SK-MEL-5 (cell line): ENCODE measurements at regions not wholly inside any gene's neighbourhood (a gene's known extent, or its start where the extent isn't known, plus 50 kb on each side); places are given as distances from the start of the nearest gene placed in this dataset.
"Not testable (repeated sequence)": the region's sequence is repeated elsewhere in the genome, so short reads cannot be mapped to it uniquely, and the experiment has no call there.

ENCODE experiments used
- DNase-seq: peaks from one replicate; pipeline ENCODE4 v3.0.0-alpha.2; 2016; ENCODE audit warnings: low read depth, low spot score
- in situ Hi-C: cut with HindIII; loops from 2 replicates; pipeline ENCODE4 v1.10.0; 2016; ENCODE audit warnings: low sequenced_read_pairs, high pct_unique_total_duplicates, low pct_unique_long_range_greater_than_20kb

DNA sequence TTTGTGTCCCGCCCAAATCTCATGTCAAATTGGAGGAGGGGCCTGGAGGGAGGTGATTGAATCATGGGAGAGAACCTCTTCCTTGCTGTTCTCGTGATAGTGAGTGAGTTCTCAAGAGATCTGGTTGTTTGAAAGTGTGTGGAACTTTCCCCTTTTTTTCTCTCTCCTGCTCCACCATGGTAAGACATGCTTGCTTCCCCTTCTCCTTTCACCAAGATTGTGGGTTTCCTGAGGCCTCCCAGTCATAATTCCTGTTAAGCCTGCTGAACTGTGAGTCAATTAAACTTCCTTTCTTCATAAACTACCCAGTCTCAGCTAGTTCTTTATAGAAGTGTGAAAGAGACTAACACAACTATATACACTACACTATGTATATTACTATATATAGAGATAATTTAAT lies 697.8 kb upstream of the HS3ST1 start:
- in situ Hi-C loops = no loop called here
- no peak for DNase-seq

DNA sequence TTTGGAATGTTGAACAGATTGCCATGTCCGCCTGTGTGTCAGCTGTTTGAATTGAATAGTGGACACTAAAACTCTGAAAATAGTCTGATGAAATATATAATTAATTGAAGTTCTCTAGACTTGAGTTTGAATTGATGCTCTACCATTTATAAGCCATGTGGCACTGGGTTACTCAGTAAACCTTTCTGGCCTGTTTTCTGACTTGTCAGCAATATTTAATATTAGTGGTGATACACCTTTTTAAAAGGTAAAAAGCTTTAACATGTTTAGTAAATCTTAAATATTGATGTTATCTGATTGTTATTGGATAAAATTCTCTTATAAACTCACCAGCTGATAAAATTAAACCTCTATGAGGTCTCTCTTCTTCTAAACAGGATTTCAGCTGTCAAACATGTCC lies 695.4 kb upstream of the HS3ST1 start:
- in situ Hi-C loops = no loop called here
- DNase-seq = no peak

DNA sequence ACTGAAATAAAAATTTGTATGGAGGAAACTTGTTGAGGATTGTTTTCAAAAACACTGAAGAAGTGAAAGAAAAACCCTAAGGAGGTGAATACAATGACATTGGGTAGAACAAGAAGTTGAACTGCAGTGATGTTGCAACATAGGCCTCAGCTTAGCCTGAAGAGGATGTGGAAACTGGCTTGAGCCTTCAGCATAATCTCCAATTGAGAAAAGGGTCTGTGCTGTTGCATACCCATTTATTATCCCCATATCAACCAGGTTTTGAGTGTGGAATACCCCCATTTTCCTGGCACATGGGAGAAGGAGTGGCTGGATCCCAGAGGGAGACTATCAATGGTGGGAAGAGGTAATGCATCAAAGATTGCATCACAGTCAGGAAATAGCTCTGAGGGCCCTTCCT lies 695.0 kb upstream of the HS3ST1 start:
- no peak for DNase-seq
- in situ Hi-C loops = no loop called here

DNA sequence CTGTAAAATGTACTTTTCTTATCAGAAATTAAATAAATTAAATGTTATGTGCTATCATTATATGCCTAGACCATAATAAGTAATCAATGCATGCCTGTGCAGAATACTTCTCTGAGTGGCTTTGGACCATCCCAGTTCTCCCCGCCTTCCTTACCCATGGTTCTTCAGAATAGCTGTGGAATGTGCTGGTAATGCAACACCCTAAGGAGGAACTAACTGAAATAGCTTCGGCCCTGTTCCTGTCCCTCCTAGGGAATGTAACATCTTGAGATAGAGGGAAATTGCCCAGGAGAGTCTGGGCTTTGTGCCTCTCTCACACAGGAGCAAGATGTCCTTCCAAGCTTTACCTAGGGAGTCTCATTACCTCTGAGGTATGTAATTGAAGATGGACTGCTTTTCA lies 693.6 kb upstream of the HS3ST1 start:
- in situ Hi-C loops = no loop called here
- DNase-seq = no peak

DNA sequence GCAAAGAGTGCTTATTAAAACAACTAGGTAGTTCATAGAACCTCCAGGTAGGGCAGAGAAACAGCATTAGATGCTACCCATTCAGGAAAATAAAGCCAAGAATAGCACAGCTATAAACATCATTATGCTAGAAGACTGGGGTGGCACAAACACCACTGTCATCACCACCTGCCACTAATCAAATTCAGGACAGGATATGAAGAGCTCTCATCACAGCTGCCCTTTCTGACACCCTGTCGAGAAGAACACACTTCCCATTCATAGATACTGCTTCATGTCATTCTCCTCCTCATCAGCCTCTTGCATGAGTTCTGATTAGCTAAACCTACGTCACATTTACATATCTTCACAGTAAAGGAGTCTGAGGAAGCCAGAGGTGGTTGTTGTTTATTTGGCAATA lies 692.3 kb upstream of the HS3ST1 start:
- in situ Hi-C loops = no loop called here
- no peak for DNase-seq

DNA sequence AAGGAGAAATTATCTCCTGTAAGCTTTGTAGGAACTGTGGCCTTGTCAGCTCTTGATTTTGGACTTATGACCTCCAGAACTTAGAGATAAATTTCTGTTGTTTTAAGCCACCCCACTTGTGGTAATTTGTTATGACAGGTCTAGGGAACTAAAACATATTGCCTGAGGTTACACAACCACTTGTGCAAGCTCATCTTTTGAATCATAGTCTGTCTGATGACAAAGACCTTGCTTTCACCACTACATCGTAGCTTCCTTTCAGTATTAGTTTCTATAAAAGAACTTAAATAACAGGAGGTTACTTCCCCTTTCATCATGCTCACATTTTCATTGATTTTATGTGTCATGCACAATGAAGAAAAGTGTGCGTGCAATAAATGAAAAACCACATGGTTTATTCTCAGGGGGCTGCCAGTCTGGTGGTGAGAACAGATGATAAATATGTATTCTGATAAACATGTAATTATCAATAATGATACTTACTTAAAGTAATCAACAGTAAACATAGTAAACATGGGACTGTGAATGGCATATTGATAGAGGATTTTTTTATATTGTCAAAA lies 690.0 kb upstream of the HS3ST1 start:
- in situ Hi-C loops = no loop called here
- DNase-seq = no peak

DNA sequence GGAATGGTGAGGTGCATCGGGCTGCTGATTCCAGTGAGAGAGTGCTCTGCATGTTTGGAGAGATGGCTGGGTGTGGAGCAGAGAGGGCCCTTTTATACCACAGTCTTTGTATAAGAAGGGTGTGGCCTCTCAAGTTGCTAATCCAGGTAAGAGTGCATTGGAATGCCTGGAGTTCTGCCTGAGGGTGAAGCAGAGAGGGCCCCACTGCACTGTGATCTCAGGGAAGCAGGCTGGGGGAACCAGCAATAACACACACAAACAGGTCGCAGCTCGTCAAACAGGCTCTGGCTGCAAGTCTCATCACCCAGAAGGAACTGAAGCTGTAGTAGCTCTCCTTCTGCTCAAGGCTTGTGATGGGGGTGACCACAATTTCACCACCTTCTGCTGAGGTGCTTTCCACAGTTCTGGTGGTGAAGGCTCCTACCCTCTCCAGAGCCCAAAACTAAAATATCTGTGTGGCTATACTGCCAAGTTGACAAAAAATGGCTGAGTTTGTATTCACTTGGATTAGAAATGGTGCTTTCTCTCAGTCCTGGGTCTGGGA lies 687.4 kb upstream of the HS3ST1 start:
- no peak for DNase-seq
- in situ Hi-C loops = no loop called here

DNA sequence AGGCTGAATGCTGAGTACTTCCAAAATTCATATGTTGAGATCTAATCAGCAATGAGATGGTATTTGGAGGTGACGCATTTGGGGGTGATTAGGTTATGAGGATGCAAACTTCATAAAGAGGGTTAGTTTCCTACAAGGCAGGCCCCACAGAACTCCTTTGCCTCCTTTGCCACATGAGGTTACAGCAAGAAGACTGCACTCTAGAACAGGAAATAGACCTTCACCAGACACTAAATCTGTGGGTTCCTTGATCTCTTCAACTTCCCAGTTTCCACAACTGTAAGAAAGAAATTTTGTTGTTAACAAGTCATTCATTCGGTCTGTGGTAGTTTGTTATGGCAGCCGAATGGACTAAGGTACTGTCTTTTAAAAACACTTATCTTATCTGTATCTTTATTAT lies 681.9 kb upstream of the HS3ST1 start:
- in situ Hi-C loops = no loop called here

DNA sequence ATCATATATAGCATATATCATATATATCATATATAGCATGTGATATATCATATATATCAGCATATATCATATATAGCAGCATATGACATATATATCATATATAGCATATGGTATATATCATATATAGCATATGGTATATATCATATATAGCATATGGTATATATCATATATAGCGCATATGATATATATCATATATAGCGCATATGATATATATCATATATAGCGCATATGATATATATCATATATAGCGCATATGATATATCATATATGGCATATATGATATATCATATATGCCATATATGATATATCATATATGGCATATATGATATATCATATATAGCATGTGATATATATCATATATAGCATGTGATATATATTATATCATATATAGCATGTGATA lies 680.4 kb upstream of the HS3ST1 start:
- DNase-seq, in situ Hi-C loops: not testable (repeated sequence)

More for the DNA sequence above, 681.9 kb upstream of the HS3ST1 start:
- DNase-seq = no peak

DNA sequence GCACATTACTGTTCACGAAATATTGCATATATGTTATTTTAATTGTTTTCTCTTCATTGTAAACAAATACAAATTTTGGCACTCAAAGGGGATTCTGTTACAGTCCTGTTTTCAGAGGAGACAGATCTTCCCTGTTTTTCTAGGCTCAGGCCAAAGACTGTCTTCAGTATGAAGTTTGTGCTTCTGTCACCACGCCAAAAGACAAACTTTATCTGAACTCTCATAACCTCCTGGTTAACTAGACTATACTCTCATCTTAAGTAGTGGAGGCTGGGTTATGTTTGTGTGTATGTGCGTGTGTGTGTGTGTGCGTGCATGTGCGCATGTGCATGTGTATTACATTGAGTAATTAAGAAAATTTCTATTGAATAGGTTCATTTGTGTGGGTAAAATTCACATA lies 676.8 kb upstream of the HS3ST1 start:
- no peak for DNase-seq
- in situ Hi-C loops = no loop called here

DNA sequence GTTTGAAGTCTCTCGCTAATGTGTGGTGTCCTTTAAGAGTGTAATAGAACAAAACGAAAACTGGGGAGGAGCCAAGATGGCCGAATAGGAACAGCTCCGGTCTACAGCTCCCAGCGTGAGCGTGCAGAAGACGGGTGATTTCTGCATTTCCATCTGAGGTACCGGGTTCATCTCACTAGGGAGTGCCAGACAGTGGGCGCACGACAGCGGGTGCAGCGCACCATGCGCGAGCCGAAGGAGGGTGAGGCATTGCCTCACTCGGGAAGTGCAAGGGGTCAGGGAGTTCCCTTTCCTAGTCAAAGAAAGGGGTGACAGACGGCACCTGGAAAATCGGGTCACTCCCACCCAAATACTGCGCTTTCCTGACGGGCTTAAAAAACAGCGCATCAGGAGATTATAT lies 661.2 kb upstream of the HS3ST1 start:
- in situ Hi-C loops, DNase-seq: not testable (repeated sequence)

DNA sequence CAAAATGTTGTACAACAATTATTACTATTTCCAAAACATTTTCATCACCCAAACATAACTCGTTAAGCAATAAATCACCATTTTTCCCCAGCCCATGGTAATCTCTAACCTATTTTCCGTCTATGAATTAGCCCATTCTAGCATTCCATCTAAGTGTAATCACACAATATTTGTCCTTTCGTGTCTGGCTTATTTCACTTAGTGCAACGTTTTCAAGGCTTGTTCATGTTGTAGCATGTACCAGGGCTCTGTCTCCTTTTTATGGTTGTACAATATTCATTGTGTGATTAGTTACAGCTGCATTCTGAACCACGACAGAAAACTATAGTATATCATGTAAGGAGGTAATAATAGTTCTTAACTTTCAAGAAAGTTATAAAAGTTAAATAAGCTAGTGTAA lies 656.0 kb upstream of the HS3ST1 start:
- in situ Hi-C loops = no loop called here
- DNase-seq = no peak

DNA sequence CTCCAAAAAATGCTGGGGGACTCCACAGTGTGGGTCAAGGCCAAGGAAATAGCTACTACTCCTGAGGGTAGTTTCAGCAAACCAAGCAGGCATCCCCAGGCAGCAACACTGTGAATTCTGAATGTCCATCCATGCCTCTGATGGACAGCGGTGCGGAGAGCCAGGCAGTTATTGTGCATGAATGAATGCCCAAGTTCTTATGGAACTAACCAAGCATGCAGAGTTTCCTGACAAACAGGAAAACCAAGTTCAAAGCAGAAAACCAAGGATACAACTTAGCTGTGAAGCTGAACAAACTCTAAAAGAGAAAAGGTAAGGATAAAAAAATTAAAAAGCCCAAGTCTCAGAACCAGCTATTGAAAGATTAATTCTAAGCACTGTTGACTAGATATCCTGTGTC lies 642.6 kb upstream of the HS3ST1 start:
- in situ Hi-C loops = no loop called here
- DNase-seq = no peak

DNA sequence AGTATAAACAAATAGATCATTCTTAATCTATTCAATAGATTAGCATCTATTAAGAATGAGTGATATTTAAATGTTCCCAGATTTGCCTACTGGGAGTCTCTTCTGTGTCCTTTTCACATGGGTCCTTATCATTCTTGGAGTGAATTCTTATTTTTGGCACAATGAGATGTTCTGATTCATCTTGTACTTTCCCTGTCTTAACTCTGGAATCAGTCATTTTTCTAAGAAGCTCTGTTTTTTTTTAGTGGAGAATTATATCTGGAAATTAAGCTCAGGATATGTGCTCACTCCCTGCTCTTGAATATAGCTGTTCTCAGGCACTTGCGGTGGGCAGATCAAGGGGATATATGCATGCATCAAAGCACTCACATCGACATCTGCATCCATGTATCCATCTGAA lies 625.3 kb upstream of the HS3ST1 start:
- DNase-seq = no peak
- in situ Hi-C loops = no loop called here

DNA sequence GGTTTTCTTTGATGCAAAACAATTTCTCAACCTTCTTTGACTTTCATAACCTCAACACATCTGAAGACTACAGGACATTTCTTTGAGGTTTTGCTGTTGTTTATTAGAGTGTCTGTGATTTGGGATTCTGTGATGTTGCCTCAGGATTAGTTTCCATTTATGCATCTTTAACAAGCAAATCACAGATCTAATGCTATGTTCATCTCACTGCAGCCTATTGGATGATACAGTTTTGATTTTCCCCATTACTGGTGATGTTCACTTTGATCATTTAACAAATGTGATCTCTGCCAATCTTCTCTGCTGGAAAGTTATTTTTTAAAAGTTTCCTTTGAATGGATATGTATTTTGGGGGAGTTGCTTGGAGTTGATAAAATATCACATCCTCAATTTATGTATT lies 624.9 kb upstream of the HS3ST1 start:
- in situ Hi-C loops = no loop called here
- no peak for DNase-seq

DNA sequence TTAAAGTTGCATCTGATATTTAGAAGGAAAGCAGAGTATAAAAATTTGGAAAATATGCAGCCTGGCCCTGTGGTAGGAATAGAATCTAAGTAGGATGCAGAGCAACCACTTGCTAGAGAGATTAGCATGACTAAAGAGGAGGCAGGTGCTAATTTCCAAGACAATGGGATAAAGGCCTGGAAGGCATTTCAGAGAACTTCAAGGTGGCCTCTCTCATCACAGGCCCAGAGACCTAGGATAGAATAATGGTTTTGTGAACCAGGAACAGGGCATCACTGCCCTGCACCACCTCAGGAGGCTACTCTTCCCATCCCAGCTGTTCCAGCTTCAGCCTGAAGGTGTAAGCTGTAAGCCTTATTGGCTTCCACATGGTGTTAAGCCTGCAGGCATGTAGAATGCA lies 621.7 kb upstream of the HS3ST1 start:
- in situ Hi-C loops = no loop called here
- DNase-seq = no peak

DNA sequence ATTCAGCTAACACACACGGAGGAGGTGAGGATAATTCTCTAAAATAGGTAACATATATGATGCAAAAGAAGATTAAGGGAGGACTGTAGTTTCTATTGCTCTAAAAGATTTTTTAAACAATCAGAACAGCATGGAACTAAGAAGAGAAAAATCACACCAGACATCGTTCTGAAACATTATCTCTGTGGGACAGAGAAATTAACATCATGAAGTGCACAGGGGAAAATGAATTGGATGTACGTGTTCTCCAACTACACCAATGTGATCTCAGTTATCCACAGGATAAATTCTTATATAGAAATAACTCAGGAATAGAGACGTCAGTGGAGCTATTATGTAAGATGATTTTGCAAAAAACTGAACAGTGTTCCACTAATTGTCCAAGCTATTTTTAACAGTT lies 614.1 kb upstream of the HS3ST1 start:
- DNase-seq = no peak
- in situ Hi-C loops = no loop called here

DNA sequence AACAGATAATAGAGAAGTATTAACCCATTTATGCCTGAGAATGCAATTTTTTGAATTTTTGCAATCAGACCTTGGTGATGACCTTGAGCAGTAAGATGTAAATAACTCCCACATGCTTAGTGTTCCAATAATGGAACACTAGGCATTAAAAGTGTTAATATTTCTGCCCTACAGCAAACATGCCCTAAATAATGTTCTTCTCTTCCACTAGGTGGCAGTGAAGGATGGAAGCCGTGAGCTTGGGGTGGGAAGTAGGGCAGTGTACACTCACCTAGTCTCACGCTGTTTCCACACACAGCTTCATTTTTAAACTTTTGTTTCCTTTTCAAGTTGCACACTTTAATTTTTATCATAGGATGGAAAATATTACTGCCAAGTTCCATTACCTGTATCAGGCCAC lies 613.1 kb upstream of the HS3ST1 start:
- in situ Hi-C loops = no loop called here
- peak; percentile 28 for DNase-seq

DNA sequence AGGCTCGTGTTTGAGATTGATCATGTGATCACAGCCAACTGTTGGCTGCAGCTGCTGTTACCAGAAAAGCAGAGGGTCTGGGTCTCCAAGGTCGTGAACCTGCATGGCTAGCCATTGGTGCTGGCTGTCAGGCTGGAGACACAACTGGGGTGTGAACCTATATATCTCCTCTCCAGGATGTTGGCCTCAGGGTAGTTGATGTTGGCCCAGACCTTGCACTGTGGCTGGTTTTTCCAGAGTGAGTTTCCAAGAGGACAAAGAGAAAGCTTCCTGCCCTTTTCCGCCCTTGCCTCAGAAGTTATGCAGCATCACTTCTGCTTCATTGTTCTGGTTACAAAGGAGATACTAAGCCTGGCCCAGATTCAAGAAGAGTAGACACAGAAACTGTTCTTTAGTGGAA lies 607.8 kb upstream of the HS3ST1 start:
- DNase-seq = no peak
- in situ Hi-C loops = no loop called here

DNA sequence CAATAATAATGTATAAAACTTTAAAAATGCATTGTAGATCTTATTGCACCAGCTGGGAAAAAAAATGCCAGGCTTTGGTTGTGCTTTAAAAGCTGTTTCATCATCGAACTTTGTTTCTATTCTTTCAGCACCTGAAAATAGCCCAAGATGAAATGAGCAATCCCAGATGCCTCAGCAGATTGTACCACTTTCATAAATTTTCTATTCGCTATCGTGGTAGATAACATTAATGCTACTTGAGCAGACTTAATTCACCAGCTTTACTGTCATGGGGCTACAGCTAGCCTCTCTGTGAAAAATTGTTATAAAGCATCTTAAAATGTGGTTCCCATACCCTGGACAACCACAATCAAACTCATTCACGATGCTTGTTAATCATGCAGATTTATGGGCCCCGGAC lies 599.6 kb upstream of the HS3ST1 start:
- in situ Hi-C loops = no loop called here
- no peak for DNase-seq
